A673 (cell line): ENCODE measurements at regions not wholly inside any gene's neighbourhood (a gene's known extent, or its start where the extent isn't known, plus 50 kb on each side); places are given as distances from the start of the nearest gene placed in this dataset.

ENCODE experiments used
- EZH2 ChIP-seq: fragments of 200-600 bp; sonication (generic); IDR thresholded peaks from 2 replicates; pipeline ENCODE4 v1.6.1; 2017; ENCODE audit warnings: borderline replicate concordance, low read depth, mild to moderate bottlenecking, mixed read lengths, antibody characterized with exemption, low read length; ENCODE audit not compliant: poor library complexity, severe bottlenecking
- TF ChIP-seq, protein P1 (sequence below): fragments of 300-800, 200-600 bp; sonication (generic); conservative IDR thresholded peaks from 2 replicates; pipeline ENCODE4 v1.5.1; 2017; ENCODE audit warnings: low read depth, mild to moderate bottlenecking, antibody characterized with exemption, low read length, moderate library complexity, mixed read lengths

DNA sequence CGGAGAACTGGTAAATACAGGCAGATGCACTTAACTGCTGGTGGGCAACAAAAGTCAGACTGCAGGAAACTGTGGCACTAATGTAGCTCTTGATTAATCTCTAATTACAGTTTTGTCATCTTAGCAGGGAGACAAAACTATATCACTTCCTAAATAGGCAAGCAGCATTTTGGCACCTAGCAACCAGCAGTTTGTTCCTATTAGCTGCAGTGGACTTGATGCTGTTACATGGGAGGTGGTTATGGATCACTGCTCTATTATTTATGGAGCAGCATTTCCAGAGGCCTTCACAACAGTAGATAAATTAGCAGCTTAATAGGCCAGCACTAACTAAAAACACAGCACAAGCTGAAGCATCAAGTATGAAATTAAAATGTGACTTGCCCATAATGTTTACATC is 518.3 kb upstream of the ITGA1 start:
- TF ChIP-seq, protein P1, sequence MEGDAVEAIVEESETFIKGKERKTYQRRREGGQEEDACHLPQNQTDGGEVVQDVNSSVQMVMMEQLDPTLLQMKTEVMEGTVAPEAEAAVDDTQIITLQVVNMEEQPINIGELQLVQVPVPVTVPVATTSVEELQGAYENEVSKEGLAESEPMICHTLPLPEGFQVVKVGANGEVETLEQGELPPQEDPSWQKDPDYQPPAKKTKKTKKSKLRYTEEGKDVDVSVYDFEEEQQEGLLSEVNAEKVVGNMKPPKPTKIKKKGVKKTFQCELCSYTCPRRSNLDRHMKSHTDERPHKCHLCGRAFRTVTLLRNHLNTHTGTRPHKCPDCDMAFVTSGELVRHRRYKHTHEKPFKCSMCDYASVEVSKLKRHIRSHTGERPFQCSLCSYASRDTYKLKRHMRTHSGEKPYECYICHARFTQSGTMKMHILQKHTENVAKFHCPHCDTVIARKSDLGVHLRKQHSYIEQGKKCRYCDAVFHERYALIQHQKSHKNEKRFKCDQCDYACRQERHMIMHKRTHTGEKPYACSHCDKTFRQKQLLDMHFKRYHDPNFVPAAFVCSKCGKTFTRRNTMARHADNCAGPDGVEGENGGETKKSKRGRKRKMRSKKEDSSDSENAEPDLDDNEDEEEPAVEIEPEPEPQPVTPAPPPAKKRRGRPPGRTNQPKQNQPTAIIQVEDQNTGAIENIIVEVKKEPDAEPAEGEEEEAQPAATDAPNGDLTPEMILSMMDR: no peak
- no peak for TF ChIP-seq EZH2
